Small intestine (tissue), 7 donors: ENCODE measurements at regions not wholly inside any gene's neighbourhood (a gene's known extent, or its start where the extent isn't known, plus 50 kb on each side); places are given as distances from the start of the nearest gene placed in this dataset.

Experiments used
- DNase-seq, 2 donors: peaks; one replicate each; pipeline versions ENCODE4 v3.0.0 to v3.0.0-alpha.2; 2013
- FAIRE-seq: peaks from 2 replicates; lab custom pipeline; 2012; peaks lifted over from hg19 to GRCh38; lab: Jason Lieb, UNC
- H3K27ac ChIP-seq, 3 donors: one replicate each; pipeline ENCODE4 v1.5.1; 2013; ENCODE audit warnings: low read length in 2 of 3, mild to moderate bottlenecking in 2 of 3, control low read depth in 1 of 3, inconsistent platforms in 1 of 3, low read depth in 1 of 3, moderate library complexity in 1 of 3
- H3K27me3 ChIP-seq, 3 donors: one replicate each; pipeline ENCODE4 v1.6.1; 2013; ENCODE audit warnings: low read length in 3 of 3, inconsistent platforms in 1 of 3; ENCODE audit not compliant: control insufficient read depth in 3 of 3, insufficient read depth in 3 of 3
- H3K36me3 ChIP-seq, 3 donors: one replicate each; pipeline ENCODE4 v1.6.1; 2013; ENCODE audit warnings: low read length in 3 of 3, inconsistent platforms in 1 of 3, low read depth in 1 of 3, mild to moderate bottlenecking in 1 of 3, moderate library complexity in 1 of 3; ENCODE audit not compliant: control insufficient read depth in 3 of 3, insufficient read depth in 2 of 3
- H3K4me1 ChIP-seq, 3 donors: one replicate each; pipeline ENCODE4 v1.6.1; 2013; ENCODE audit warnings: low read length in 2 of 3, inconsistent platforms in 1 of 3, low read depth in 1 of 3, mild to moderate bottlenecking in 1 of 3, moderate library complexity in 1 of 3; ENCODE audit not compliant: control insufficient read depth in 3 of 3, insufficient read depth in 2 of 3
- H3K4me3 ChIP-seq, 3 donors: one replicate each; pipeline ENCODE4 v1.5.1; 2013; ENCODE audit warnings: low read length in 3 of 3, control low read depth in 1 of 3, inconsistent platforms in 1 of 3, low read depth in 1 of 3, mild to moderate bottlenecking in 1 of 3, moderate library complexity in 1 of 3
- H3K9me3 ChIP-seq, 2 donors: one replicate each; pipeline ENCODE4 v1.6.1; 2013; ENCODE audit warnings: low read depth in 1 of 2, low read length in 1 of 2; ENCODE audit not compliant: control insufficient read depth in 2 of 2, insufficient read depth in 1 of 2
- WGBS, 3 donors: extraction: QIAGEN DNeasy Blood & Tissue Kit; methylation state at CpG; one replicate each; pipeline ENCODE4 v1.1.7; 2013; 5-methylcytosine and 5-hydroxymethylcytosine counted together
- donor health status: healthy with polysubstance abuse.
- donor health status: control.
- donor health status: control.
- donor health status: Bipolar disorder and iron deficiency.
- donor health status: healthy.

- no peaks in the 10 kb centered on the region for H3K36me3 ChIP-seq
- H3K9me3 ChIP-seq: peaks cover 2 to 8% of the 10 kb centered on the region in 2 donors
- no peak overlapping the region for H3K4me3 ChIP-seq
- H3K4me1 ChIP-seq: no peaks in the 10 kb centered on the region
- H3K27me3 ChIP-seq: no peaks in the 10 kb centered on the region
- DNase-seq: no peak
- 77 to 84% (median 84%) methylated on average over 2 of the region's 2 CpGs for WGBS, 3 donors
- FAIRE-seq: no peak
- H3K27ac ChIP-seq: no peak overlapping the region
Measured at GRCh38 chr15:24733659-24734058, 58.1 kb downstream of the NPAP1 start.

- H3K9me3 ChIP-seq: peaks cover 0 to 4% of the 10 kb centered on the region in 2 donors
- H3K27ac ChIP-seq: no peak overlapping the region
- no peaks in the 10 kb centered on the region for H3K36me3 ChIP-seq
- no peaks in the 10 kb centered on the region for H3K4me1 ChIP-seq
- DNase-seq (no peak), FAIRE-seq (no peak)
- no peak overlapping the region for H3K4me3 ChIP-seq
- H3K27me3 ChIP-seq: no peaks in the 10 kb centered on the region
- WGBS, 3 donors: 20 to 53% (median 33%) methylated on average over 1 of the region's 1 CpG
Measured at GRCh38 chr15:24734396-24734795, 58.8 kb downstream of the NPAP1 start.

- Histone ChIP-seq H3K27ac (no peak overlapping the region), H3K27me3 (no peaks in the 10 kb centered on the region), H3K36me3 (peaks cover 0 to 3% (median 0%) of the 10 kb centered on the region in 3 donors), H3K4me3 (no peak overlapping the region), H3K4me1 (no peaks in the 10 kb centered on the region), H3K9me3 (peaks cover 10 to 26% of the 10 kb centered on the region in 2 donors)
- DNase-seq (no peak), FAIRE-seq (no peak)
Measured at GRCh38 chr15:24745290-24745689, 69.7 kb downstream of the NPAP1 start.

GRCh38 chr15:24746094-24746493 lies 70.5 kb downstream of the NPAP1 start:
- peaks cover 0 to 3% (median 0%) of the 10 kb centered on the region in 3 donors for H3K36me3 ChIP-seq
- no peaks in the 10 kb centered on the region for H3K27me3 ChIP-seq
- no peaks in the 10 kb centered on the region for H3K4me1 ChIP-seq
- H3K9me3 ChIP-seq: peaks cover 10 to 26% of the 10 kb centered on the region in 2 donors
- DNase-seq (no peak), FAIRE-seq (no peak)
- no peak overlapping the region for H3K4me3 ChIP-seq
- no peak overlapping the region for H3K27ac ChIP-seq

GRCh38 chr15:24747376-24747775 lies 71.8 kb downstream of the NPAP1 start:
- Histone ChIP-seq H3K4me1 (no peaks in the 10 kb centered on the region), H3K9me3 (peaks cover 10 to 26% of the 10 kb centered on the region in 2 donors), H3K27me3 (no peaks in the 10 kb centered on the region), H3K36me3 (peaks cover 0 to 3% (median 0%) of the 10 kb centered on the region in 3 donors), H3K4me3 (no peak overlapping the region), H3K27ac (no peak overlapping the region)
- DNase-seq (no peak), FAIRE-seq (no peak)
- WGBS, 3 donors: 70 to 81% (median 75%) methylated on average over 10 of the region's 10 CpGs

GRCh38 chr15:24748812-24749439 lies 73.4 kb downstream of the NPAP1 start:
- no peak for FAIRE-seq
- H3K36me3 ChIP-seq: peaks cover 0 to 3% (median 0%) of the 10 kb centered on the region in 3 donors
- H3K4me3 ChIP-seq: no peak overlapping the region
- no peak for DNase-seq
- H3K9me3 ChIP-seq: peaks cover 10 to 26% of the 10 kb centered on the region in 2 donors
- H3K27me3 ChIP-seq: no peaks in the 10 kb centered on the region
- no peaks in the 10 kb centered on the region for H3K4me1 ChIP-seq
- H3K27ac ChIP-seq: no peak overlapping the region
- WGBS, 3 donors: 83 to 88% (median 84%) methylated on average over 4 of the region's 4 CpGs

- Histone ChIP-seq H3K4me3 (no peak overlapping the region), H3K27me3 (no peaks in the 10 kb centered on the region), H3K9me3 (peaks cover 8 to 24% of the 10 kb centered on the region in 2 donors), H3K4me1 (no peaks in the 10 kb centered on the region), H3K36me3 (peaks cover 0 to 3% (median 0%) of the 10 kb centered on the region in 3 donors), H3K27ac (no peak overlapping the region)
- DNase-seq (no peak), FAIRE-seq (no peak)
- 44 to 51% (median 48%) methylated on average over 3 of the region's 3 CpGs for WGBS, 3 donors
Measured at GRCh38 chr15:24752354-24752753, 76.8 kb downstream of the NPAP1 start.

GRCh38 chr15:24756101-24756500 lies 80.5 kb downstream of the NPAP1 start:
- no peak for DNase-seq
- WGBS, 3 donors: 88 to 93% (median 89%) methylated on average over 5 of the region's 5 CpGs
- no peaks in the 10 kb centered on the region for H3K36me3 ChIP-seq
- no peak overlapping the region for H3K27ac ChIP-seq
- peaks cover 0 to 1% of the 10 kb centered on the region in 2 donors for H3K9me3 ChIP-seq
- FAIRE-seq: no peak
- no peaks in the 10 kb centered on the region for H3K4me1 ChIP-seq
- H3K4me3 ChIP-seq: no peak overlapping the region
- no peaks in the 10 kb centered on the region for H3K27me3 ChIP-seq

- Histone ChIP-seq H3K9me3 (peaks cover 0 to 1% of the 10 kb centered on the region in 2 donors), H3K27me3 (no peaks in the 10 kb centered on the region), H3K27ac (no peak overlapping the region), H3K36me3 (no peaks in the 10 kb centered on the region), H3K4me3 (no peak overlapping the region), H3K4me1 (no peaks in the 10 kb centered on the region)
- WGBS, 3 donors: 68 to 75% (median 69%) methylated on average over 7 of the region's 7 CpGs
- DNase-seq (no peak), FAIRE-seq (no peak)
Measured at GRCh38 chr15:24760066-24760465, 84.5 kb downstream of the NPAP1 start.
